ENCODE measurements at regions not wholly inside any gene's neighbourhood (a gene's known extent, or its start where the extent isn't known, plus 50 kb on each side); places are given as distances from the start of the nearest gene placed in this dataset.
"Not testable (repeated sequence)": the region's sequence is repeated elsewhere in the genome, so short reads cannot be mapped to it uniquely, and the experiment has no call there.

DNA sequence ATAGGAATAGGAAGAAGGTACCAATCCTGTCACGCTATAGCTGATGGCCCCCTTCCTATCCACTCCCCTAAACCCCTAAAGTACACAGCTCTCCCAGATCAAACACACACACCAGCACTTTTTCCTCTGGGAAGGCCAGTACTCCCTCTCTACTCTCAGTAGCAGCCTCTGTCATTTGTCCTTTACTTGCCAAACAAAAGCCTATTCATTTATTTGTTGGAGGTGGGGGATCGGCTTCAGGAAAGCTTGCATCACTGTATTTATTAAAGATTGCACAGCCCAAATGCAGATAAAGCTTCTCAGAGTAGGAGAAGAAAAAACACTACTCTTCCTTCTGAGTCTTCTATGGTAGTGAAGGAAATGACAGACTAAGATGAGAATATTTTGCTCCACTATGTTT, 429.7 kb upstream of the RASGRP1 start:
- DNase-seq, result no peak

DNA sequence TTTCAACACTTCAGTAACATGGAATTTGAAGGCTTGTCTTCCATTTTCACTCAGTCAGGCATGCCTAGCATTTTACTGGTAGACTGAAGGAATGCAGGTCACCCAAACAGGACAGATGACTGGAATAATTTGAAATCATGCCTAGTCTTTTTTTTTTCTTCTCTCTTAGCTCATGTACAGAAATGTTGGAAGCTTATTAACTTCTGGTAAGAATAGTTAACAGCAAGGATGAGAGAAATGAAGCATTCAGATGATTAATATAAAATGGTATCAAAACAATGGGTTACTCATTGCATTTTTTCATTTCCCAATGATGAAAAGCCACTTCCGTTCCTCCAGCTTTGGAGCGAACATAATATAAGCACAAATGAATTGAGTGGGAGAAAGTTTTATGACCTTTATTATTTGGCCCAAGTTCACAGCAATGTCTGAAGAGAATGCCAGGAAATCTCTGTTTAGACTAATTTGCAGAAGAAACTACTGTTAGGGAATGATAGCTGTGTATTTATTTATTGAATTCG, 431.6 kb upstream of the RASGRP1 start:
- DNase-seq, result no peak

DNA sequence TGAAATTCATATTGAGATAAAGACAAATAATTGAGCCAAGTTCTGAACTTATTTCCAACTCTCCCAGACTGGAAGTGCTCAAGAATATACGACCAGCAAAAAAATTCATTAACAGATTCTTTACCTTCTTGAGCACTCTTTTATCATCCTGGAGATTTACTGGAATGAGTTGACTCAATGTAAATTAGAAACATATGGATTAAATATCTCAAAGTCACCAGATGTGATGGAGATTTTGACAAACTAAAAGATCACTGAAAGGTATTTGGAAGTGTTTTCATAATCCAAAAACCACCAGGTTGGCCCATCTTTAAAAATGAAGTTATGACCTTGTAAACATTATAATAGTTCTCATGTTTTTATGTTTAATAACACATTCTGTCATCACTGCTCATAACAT, 433.2 kb upstream of the RASGRP1 start:
- DNase-seq, result no peak

DNA sequence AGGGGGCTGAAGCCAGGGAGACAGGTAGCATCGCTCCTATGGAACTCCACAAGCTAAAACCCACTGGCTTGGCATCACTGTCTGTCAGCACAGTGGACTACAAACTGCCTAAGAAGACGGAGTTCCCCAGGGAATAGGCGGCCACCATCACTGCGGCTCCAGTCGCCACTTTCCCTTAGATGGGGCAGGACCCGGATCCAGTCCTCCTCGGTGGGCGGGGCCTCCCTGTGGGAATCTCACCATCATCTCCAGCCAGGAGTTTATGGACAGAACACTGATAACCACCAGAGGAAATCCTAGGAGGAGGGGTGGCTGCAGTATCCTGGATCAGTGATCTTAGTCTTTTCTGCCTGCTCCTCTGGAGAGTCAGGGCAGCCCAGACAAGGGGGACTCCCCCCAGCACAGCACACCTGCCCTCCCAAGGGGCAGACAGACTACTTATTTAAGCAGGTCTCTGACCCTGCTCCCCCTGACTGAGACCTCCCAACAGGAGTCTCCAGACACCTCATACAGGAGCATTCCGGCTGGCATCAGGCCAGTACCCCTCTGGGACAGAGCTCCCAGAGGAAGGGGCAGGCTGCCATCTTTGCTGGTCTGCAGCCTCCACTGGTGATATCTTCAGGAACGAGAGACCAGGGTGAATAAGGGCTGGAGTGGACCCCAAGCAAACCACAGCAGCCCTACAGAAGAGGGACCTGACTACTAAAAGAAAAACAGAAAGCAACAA, 435.6 kb upstream of the RASGRP1 start:
- no peak for DNase-seq

DNA sequence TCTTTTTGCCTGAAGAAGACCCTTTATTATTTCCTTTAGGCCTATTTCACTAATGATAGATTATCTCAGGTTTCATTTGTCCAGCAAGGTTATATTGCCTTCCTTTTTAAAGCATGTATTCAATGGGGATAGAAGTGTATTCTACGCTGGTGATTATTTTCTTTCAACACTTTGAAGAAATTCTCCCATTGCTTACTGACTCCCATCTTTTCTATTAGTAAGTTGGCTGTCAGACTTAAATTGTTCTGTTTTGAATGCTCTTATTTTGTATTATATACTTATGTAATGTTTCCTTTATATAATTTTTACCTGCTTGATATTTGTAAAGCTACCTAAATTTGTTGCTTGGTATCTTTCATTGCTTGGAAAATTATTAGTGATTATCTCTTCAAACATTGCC, 445.1 kb upstream of the RASGRP1 start:
- DNase-seq, result no peak

DNA sequence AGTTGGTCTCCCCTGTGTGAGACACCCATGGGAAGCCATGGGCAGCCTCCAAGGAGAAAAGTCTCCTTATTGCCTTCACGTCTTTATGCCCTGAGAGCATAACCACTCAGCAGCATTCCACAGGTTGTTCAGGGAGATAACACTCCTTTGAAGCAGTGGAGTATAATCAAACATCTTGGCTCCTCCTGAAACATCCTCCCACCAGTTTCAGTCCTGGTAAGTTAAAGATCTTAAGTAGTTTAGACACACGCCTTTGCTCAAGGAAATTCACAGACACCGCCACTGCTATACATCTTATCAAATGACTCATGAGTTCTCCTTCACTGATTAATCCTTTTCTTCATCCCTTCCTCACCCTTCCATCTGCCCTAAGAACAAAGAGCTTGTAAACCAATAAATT, 446.5 kb upstream of the RASGRP1 start:
- not testable (repeated sequence) for DNase-seq

DNA sequence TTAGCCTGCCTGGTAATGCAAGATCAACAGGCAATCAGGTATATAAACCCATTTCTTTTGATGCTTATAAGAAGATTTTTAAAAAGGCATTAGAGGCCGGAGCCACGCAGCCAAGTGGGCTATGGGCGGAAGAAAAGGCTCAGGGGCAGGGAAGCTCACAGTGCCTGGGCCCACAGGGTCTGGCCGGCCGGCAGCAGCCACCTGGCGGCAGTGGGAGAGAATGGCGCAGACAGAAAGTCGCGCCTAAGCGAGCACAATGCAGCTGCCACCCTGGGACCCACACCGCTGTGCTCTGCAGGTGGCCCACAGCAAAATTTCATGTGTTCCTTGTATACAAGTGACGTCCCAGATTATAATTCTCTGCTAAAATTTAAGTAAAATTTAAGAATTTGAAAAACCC, 448.6 kb upstream of the RASGRP1 start:
- no peak for DNase-seq

DNA sequence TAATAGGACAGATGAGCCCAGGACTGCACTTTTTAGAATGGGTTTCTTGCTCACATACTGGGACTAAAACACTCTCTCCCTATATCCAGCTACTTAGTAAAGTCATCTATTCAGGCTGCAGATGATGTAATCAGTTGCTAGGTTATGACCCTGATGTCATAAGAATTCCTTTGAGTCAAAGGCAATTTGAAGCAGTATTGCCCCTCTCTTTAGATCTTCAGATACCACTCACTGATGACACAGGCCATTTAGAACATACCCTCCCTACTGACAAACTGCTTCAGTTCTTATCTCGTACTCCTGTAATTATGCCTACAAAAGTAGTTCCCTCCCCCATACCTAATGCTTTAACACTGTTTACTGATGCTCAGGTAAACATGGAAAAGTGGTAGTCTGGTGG, 450.1 kb upstream of the RASGRP1 start:
- DNase-seq, result no peak

DNA sequence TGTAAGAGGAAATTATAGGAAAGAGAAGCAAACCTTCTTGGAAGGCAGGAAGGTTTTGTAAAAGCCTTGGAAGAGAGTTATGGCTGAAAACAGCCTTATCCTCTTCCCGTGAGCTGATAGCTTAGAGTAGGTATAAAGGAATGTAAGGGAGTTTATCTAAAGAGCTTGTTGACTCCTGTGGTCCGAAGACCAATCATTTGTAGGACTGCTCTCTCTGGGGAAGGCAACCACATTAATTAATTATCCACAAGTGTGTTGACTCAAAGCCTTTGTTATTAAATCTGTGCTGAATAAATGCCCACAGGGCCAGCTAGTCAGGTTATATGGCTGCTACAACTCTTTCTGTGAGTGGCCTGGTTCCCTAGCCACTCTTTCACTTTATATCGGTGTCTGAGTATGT, 452.1 kb upstream of the RASGRP1 start:
- DNase-seq, result no peak

DNA sequence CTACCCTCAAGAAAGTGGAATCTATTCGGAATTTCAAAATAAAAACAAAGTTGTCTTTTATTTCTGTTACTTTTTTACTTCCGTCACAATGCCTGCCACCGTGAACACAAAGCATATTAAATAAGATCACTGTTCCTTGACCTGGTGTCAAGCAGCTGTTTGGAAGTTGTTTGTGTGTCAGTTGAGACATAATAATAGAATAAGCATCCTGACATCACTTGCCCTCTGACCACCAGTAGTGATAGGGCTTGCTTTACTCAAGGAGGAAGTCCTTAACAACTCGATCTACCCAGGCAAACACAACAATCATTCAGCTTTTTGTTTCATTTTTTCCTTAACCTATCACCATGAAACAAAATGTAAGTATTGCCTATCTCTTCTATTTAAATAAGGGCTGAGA, 454.4 kb upstream of the RASGRP1 start:
- DNase-seq, result no peak

DNA sequence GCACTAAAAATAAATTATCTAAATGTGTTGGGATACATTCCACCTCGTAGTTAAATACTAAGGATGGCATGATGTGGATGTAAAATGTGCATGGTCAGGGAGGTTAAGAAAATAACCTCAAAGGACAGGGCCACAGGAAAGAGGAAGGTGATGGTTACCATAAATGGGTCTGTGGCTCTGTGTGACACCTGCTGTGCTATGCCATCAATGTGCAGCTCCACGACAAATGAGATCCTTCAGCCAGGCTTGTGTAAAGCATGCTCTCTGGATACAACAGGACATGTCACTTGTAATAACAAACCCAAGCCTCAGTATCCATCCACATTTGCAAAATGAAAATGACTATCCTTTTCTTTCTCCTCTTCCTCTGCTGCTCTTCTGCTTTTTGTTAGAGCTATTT, 456.7 kb upstream of the RASGRP1 start:
- no peak for DNase-seq

DNA sequence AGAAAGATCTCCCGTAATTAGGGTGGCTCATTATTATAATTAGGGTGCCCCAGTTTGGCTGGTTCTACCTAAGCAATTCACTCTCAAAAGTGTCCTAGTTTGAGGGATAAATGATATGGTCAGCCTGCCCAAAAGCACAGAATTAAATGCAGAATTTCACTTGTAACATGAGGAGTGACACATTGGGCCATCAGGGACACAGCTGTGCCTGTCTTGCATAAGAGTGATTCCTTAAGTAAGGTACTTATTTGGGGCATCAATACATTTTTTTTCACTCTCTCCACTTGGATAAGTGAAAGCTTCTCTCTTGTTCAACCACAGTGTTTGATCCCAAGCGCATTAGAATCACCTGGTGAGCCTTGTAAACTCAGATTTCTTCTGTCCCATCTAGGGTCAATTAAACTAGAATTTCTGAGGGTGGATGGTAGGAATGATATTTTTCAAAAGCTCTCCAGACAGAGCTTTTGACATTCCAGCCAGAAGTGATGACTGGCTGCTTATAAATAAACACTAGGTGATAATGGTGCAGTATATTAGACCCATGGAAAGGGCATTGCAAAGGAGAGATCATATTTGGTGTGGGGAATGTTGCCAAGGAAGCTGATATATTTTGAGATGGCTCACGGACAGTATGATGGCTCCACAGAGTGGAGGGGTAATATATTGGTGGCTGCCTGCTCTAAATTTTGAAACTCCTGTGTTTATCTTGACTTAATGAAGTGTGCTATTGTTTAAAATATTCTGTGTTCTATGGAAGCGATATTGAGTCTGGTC, 458.1 kb upstream of the RASGRP1 start:
- DNase-seq, result no peak

DNA sequence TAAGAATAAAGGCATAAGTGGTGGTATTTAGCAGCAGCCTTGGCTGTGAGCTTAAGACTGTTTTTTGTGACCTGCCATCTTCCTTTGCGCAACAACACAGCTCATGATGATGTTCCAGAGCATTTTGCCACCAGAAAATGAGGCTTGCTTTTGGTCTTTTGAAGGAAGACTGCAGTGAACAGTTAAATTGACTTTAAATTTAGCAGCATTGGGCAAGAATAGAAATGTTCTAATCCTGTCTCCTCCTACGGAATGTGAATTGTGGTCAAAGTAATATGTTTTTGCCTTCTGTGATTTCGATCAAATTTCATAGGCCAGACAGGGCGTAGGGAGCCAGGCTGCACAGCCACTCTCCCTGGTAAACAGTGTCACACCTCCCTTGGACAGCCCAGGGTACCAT, 460.7 kb upstream of the RASGRP1 start:
- DNase-seq, result no peak

DNA sequence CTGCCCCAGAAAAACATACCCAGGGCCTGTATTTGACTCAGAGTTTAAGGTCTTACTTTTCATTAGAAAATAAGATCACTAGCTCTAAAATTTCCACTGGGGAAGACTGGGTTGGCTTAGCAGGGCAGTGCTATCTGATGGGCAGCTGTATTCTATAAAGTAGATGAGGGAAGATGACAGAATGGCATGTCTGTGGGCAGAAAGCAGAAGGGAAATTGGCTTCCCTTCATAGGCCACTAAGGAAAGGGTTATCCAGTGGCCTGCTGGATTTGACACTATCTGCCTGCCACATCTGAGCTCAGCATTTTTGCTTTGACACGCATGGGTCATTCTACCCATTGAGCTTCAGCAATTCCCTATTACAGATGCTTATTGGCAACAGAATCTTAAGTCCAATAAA, 461.3 kb upstream of the RASGRP1 start:
- DNase-seq, result no peak

DNA sequence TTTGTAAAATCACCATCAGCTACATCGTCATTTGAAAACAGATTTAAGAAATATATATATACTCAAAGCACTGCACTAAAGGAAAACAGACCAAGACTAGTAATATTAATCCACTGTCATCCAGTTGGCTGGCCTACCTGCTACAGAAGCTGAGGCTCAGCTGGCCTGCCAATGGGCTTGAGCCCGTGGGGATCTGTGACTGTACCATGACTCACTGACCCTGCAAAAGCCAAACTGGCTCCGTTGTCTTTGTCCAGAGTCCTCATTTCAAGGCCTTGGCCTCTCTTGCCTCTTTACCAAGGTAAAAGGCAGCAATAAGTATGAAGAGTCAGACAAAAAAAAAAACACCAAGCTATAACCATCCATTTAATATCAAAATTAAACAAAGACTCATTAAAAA, 463.5 kb upstream of the RASGRP1 start:
- no peak for DNase-seq

DNA sequence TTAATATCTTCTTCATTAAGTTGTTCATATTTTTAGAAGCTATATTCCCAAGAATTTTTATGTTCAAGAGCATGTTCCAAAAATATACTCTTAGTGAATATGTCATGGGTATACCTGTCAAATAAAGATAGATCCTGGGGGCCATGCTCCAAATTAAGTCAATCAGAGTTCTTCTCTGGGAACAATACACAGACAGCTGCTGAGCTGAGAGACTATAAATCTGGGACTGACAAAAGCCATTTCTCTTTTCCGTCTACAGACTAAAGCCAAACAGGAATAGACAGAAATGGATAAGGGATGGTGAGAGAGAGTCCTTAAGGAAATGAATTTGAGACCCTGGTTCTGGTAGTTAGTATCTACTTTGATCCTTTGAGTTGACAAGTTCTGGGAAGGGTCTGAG, 465.1 kb upstream of the RASGRP1 start:
- DNase-seq, result no peak

DNA sequence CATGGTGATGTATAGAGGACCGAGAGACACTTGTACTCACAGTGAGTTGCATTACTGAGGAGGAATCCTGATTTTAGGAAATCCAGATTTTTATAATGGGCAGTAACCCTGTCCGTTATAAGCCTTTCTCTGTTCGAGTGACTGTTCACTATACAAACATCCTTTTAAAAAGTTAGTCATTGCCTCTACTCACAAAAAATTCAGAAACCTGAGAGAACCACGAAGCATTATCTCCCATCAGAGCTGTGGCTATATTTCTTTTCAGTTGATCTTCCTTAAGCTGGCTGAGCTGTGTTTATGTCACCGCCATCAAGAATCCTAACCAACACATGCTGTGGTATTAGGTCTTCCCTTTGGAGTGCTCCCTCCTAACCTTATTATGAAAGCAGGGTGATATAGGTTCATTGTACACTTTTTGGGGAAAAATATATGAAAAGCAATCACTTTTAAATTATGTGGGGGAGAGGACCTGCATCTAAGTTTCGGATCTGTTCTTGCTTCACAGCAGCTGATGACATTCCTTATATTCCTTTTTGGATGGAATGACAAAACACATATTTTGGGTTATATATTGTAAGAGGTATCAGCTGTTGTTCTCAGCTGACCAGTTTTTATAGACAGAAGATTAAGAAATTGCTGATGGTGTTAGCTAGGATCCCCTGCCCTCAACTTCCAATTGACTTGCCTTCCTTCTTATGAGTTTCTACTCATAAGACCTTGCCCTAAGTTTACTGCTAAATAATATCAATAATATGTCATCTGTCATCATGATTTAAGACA, 465.9 kb upstream of the RASGRP1 start:
- no peak for DNase-seq

DNA sequence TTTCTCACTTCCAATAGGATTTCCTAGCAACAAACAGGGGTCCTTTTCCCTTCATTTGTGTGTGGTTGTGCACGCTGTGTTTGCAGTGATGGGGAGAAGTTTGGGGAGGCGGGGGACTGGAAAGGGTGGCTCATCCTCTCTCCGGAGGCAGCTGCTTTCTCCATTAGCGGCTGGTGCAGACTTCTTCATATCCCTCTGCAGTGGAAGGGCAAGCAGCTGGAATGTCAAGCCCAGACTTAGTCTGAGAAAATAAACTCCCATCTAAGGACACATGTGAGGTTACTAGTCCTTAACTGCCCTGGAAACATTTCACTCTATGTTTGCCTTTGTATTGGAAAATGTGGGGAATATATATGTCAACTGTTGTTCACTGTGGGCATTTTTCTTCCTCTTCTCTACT, 467.0 kb upstream of the RASGRP1 start:
- DNase-seq, result no peak

DNA sequence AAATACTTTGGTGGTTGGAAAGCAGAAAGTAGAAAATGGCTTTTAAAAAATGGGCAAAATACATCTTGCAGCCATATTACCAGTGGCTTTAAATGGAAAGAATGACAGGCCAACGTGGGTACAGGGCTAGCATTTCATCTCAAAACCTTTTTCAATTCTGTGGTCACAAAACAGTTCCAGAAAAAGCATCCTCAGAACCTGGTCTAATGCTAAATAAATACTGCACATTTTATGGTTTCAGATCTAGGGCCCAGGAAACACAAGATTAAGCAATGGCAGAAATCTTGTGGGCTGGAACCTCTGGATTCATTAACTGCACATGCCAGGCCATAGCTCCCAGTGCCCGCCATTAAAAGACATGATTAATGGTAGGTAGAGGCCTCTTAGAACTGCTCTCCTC, 470.2 kb upstream of the RASGRP1 start:
- no peak for DNase-seq

DNA sequence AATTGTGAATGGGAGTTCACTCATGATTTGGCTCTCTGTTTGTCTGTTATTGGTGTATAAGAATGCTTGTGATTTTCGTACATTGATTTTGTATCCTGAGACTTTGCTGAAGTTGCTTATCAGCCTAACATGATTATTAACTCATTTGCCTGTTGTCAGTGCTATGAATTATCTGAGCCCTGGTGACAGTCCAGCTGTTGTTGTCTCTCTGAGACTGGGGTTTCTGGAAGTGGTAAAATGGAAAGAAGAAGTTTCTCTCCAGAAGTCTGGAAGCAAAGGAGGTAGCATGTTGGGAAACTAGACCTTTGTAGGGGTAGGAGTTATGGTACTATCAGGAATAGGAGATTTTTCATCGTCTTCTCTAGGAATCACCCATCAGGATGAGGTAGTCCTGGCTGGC, 473.0 kb upstream of the RASGRP1 start:
- DNase-seq, result not testable (repeated sequence)

DNA sequence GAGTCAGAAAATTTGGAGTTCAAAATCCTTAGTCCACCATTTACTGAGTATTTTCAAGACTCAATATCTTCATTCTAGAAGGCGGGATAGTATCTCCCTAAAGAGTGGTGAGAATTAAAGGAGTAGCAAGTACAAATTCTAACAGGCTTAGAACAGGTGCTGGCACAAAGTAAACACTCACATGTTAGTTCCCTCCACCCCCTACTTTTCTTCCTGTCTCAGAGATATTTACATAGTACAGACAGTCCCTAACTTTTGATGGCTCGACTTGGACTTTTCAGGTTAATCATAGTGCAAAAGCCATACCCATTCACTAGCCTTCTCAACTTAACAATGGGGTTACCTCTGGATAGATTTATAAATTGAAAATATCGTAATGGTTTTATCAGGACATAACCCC, 476.2 kb upstream of the RASGRP1 start:
- DNase-seq, result no peak

DNA sequence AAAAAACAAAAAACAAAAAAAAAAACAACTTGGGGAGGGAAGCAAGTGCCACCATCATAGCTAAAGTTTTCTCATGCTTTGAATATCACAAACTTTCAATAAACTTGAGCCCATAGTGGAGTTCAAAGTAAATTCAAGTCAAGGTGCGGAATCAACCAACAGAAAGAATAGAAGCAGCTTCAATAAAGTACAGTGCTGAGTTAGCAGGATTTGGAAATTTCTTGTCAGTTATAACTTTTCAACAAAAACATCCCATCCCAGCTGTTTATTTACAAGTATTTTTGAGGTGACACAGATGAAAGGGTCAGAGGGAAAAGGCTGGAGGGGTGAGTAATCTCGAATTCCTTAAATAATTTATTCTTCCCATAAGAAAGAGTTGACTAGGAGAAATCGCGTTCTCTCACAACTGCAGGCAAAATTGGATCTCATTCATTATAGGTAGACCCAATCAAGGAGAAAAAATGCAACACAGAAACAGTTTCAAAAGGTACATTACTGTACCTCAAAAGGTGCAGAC, 477.4 kb upstream of the RASGRP1 start:
- no peak for DNase-seq

DNA sequence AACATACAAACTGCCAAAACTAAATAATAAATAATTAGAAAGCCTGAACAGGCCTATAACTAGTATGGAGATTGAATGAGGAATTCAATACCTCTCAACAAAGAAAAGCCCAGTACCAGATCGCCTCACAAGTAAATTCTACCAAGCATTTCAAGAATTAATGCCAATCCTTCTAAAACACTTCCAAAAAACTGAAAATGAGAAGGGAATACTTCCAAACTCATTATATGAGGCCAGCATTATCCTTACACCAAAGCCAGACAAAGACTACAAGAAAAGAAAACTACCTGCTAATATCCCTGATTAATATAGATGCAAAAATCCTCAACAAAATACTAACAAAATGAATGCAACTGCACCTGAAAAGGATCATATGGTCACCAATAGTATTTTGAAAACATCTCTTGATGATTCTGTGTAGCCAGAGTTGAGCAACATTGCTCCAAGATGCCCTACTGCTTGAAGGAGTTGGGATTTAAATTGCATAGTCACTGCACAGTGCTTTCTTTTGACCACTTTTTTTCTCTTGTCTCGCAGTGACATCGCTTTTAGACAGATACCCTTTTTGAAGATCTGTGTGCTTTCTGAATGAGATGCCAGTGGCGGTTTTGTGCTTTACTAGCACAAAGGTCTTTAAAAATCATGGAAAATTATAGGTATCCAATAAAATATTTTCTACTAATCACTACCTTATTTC, 487.2 kb upstream of the RASGRP1 start:
- DNase-seq, result no peak

Data from stimulated activated CD4-positive, alpha-beta T cell treated with anti-CD3 and anti-CD28 coated beads, Interleukin-1b, Interleukin-23, amount 100 ng/mL, for 48 hours (primary cell).